Endothelial cell of umbilical vein (primary cell): ENCODE measurements at regions not wholly inside any gene's neighbourhood (a gene's known extent, or its start where the extent isn't known, plus 50 kb on each side); places are given as distances from the start of the nearest gene placed in this dataset.

Experiments
- CTCF ChIP-seq, 2 donors: IDR thresholded peaks; 1 replicate in 1 of 2; 2 replicates in 1 of 2; pipeline ENCODE4 v1.5.1; 2011; ENCODE audit warnings: low read length in 2 of 2, mild to moderate bottlenecking in 2 of 2, moderate library complexity in 2 of 2, control low read depth in 1 of 2, inconsistent platforms in 1 of 2, low read depth in 1 of 2; ENCODE audit not compliant: insufficient read depth in 1 of 2; ENCODE audit errors: extremely low read depth in 1 of 2
- EZH2 ChIP-seq: IDR thresholded peaks from 2 replicates; pipeline ENCODE4 v1.6.1; 2012; ENCODE audit warnings: borderline replicate concordance, low read depth, mild to moderate bottlenecking, moderate library complexity, low read length, inconsistent platforms; ENCODE audit not compliant: severe bottlenecking
- FOS ChIP-seq: IDR thresholded peaks from 2 replicates; pipeline ENCODE4 v1.6.1; 2011; ENCODE audit warnings: mild to moderate bottlenecking, low read length, moderate library complexity, borderline replicate concordance; ENCODE audit not compliant: insufficient read depth
- JUN ChIP-seq: IDR thresholded peaks from 2 replicates; pipeline ENCODE4 v1.6.1; 2011; ENCODE audit warnings: borderline replicate concordance, low read depth; ENCODE audit not compliant: insufficient read length, insufficient read depth
- MAX ChIP-seq: IDR thresholded peaks from 2 replicates; pipeline ENCODE4 v1.6.1; 2011; ENCODE audit not compliant: insufficient read depth, insufficient read length
- MYC ChIP-seq: IDR thresholded peaks from one replicate; pipeline ENCODE4 v1.6.1; 2011; ENCODE audit warnings: mild to moderate bottlenecking, low read depth, low read length
- POLR2A ChIP-seq: IDR thresholded peaks from 2 replicates; pipeline ENCODE4 v1.6.1; 2012; ENCODE audit warnings: low read depth, mild to moderate bottlenecking, control low read depth, low read length
- POLR2AphosphoS5 ChIP-seq: IDR thresholded peaks from 2 replicates; pipeline ENCODE4 v1.6.1; 2012; ENCODE audit warnings: low read depth, mild to moderate bottlenecking, control low read depth, low read length, moderate library complexity; ENCODE audit not compliant: insufficient read depth

GRCh38 chr13:31920727-31921100 lies 110.9 kb upstream of the FRY start:
- TF ChIP-seq MYC (no peak), CTCF (IDR thresholded peaks at IDR 0.05; ENCODE audit: extremely low read depth in 1 of 2, insufficient read depth in 1 of 2, low read depth in 1 of 2, low read length in 2 of 2) (no peak), POLR2A (no peak), FOS (no peak), POLR2AphosphoS5 (no peak), EZH2 (no peak), MAX (no peak), JUN (no peak)
